ENCODE measurements at regions not wholly inside any gene's neighbourhood (a gene's known extent, or its start where the extent isn't known, plus 50 kb on each side); places are given as distances from the start of the nearest gene placed in this dataset.

- Mint-ChIP-seq H3K27ac (no peak overlapping the region), H3K4me1 (ENCODE audit: low read depth) (peaks cover 14% of the 10 kb centered on the region), H3K4me3 (no peak overlapping the region), H3K9me3 (no peaks in the 10 kb centered on the region), H3K36me3 (ENCODE audit: low read depth) (no peaks in the 10 kb centered on the region), H3K27me3 (ENCODE audit: insufficient read depth) (peaks cover 52% of the 10 kb centered on the region)
- no peak for DNase-seq
- no peak for TF ChIP-seq CTCF (IDR thresholded peaks at IDR 0.05)
Measured at GRCh38 chr15:70264738-70265465, 167.2 kb upstream of the TLE3 start.

- peaks cover 14% of the 10 kb centered on the region for H3K4me1 Mint-ChIP-seq (ENCODE audit: low read depth)
- no peak overlapping the region for H3K4me3 Mint-ChIP-seq
- no peak overlapping the region for H3K27ac Mint-ChIP-seq
- no peaks in the 10 kb centered on the region for H3K36me3 Mint-ChIP-seq (ENCODE audit: low read depth)
- H3K27me3 Mint-ChIP-seq (ENCODE audit: insufficient read depth), result peaks cover 49% of the 10 kb centered on the region
- no peak for TF ChIP-seq CTCF (IDR thresholded peaks at IDR 0.05)
- H3K9me3 Mint-ChIP-seq, result no peaks in the 10 kb centered on the region
- no peak for DNase-seq
Measured at GRCh38 chr15:70264014-70264582, 166.4 kb upstream of the TLE3 start.

- Mint-ChIP-seq H3K4me3 (no peak overlapping the region), H3K36me3 (ENCODE audit: low read depth) (no peaks in the 10 kb centered on the region), H3K27me3 (ENCODE audit: insufficient read depth) (peaks cover 42% of the 10 kb centered on the region), H3K4me1 (ENCODE audit: low read depth) (peaks cover 4% of the 10 kb centered on the region), H3K9me3 (no peaks in the 10 kb centered on the region), H3K27ac (no peak overlapping the region)
- TF ChIP-seq CTCF (IDR thresholded peaks at IDR 0.05), result no peak
- no peak for DNase-seq
Measured at GRCh38 chr15:70262591-70263274, 165.0 kb upstream of the TLE3 start.

GRCh38 chr15:70262171-70262570 is 164.5 kb upstream of the TLE3 start:
- Mint-ChIP-seq H3K27ac (no peak overlapping the region), H3K4me1 (ENCODE audit: low read depth) (no peaks in the 10 kb centered on the region), H3K36me3 (ENCODE audit: low read depth) (no peaks in the 10 kb centered on the region), H3K4me3 (no peak overlapping the region), H3K27me3 (ENCODE audit: insufficient read depth) (peaks cover 43% of the 10 kb centered on the region), H3K9me3 (no peaks in the 10 kb centered on the region)
- TF ChIP-seq CTCF (IDR thresholded peaks at IDR 0.05), result no peak
- no peak for DNase-seq

GRCh38 chr15:70261083-70261482 is 163.4 kb upstream of the TLE3 start:
- Mint-ChIP-seq H3K27ac (no peak overlapping the region), H3K4me1 (ENCODE audit: low read depth) (no peaks in the 10 kb centered on the region), H3K9me3 (no peaks in the 10 kb centered on the region), H3K27me3 (ENCODE audit: insufficient read depth) (peaks cover 47% of the 10 kb centered on the region), H3K4me3 (no peak overlapping the region), H3K36me3 (ENCODE audit: low read depth) (no peaks in the 10 kb centered on the region)
- no peak for TF ChIP-seq CTCF (IDR thresholded peaks at IDR 0.05)
- no peak for DNase-seq
